ENCODE measurements at regions not wholly inside any gene's neighbourhood (a gene's known extent, or its start where the extent isn't known, plus 50 kb on each side); places are given as distances from the start of the nearest gene placed in this dataset.

DNA sequence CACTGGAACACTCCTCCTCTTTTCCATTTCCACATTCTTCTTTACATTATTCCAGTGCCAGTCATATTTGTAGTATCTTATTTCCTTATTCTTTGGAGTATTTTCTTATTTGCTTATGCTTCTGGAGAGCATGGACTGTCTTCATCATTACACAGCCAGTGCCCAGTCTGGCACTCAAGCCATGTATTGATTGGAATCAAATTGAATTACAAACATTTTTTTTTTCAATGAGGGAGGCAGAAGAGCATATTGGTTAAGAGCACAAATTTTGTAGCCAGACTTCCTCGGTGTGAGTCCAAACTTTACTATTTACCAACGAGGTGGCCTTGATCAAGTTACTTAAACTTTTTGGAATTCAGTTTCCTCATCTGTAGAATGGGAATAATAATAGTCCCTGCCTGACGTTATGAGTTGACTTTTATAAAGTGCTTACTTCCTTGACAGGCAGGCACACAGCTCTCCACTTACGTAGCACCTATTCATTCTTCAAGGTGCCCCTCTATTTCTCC is 186.6 kb upstream of the BCL6 start:
- Mint-ChIP-seq H3K36me3 (ENCODE audit: low read depth) (peaks cover 4% of the 10 kb centered on the region), H3K4me3 (no peak overlapping the region), H3K27me3 (ENCODE audit: low read depth) (peaks cover 3% of the 10 kb centered on the region), H3K27ac (no peak overlapping the region), H3K9me3 (no peaks in the 10 kb centered on the region), H3K4me1 (ENCODE audit: low read depth) (peaks cover 35% of the 10 kb centered on the region)

DNA sequence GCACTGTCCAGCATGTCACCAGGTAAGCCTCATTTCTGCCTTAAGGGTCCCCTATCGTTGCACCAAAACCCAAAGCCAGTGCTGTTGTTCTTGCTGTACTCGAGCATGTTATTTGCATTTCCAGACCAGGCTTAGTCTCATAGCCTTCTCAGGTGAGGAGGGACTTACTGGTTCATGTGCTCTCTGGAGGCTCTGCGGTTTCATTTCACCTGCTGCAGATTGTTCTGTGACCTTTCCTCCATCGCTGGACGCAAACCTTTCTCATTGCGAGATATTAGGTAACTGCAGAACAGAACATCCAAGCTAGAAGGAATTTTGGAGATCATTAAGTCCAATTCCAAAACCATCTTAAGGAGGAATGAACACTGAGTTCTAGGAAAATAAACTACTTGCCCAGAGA is 187.3 kb upstream of the BCL6 start:
- Mint-ChIP-seq H3K27me3 (ENCODE audit: low read depth) (peaks cover 7% of the 10 kb centered on the region), H3K4me3 (no peak overlapping the region), H3K9me3 (no peaks in the 10 kb centered on the region), H3K36me3 (ENCODE audit: low read depth) (peaks cover 4% of the 10 kb centered on the region), H3K4me1 (ENCODE audit: low read depth) (peaks cover 31% of the 10 kb centered on the region), H3K27ac (no peak overlapping the region)

DNA sequence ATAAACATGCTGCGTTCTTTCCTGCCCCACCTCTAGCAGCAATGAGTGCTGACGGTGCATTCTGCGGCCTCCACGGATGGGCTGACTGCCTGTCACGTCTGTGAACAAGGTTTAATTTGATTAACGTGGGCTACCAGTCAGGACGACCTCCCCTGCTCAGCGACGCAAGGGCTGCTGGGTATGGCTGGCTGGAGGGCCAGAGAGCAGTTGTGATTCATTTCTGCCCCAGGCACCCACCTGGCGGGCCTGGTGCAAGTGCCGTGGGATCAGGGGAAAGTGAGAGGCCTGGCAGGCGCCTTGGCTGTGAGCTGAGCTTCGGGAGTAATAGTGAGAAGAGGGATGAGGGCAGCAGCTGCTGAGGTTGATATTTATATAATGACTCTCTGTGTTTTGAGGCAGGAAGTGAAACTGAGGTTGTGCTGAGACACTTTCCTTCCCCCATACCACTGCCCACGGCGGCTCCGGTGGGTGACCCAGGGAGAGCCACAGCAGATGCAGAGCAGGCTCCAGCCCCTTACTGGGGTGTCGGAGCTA is 190.4 kb upstream of the BCL6 start:
- Mint-ChIP-seq H3K4me1 (ENCODE audit: low read depth) (peaks cover 19% of the 10 kb centered on the region), H3K9me3 (no peaks in the 10 kb centered on the region), H3K4me3 (no peak overlapping the region), H3K27me3 (ENCODE audit: low read depth) (peaks cover 22% of the 10 kb centered on the region), H3K36me3 (ENCODE audit: low read depth) (peaks cover 7% of the 10 kb centered on the region), H3K27ac (peak overlapping the region; percentile 66)

DNA sequence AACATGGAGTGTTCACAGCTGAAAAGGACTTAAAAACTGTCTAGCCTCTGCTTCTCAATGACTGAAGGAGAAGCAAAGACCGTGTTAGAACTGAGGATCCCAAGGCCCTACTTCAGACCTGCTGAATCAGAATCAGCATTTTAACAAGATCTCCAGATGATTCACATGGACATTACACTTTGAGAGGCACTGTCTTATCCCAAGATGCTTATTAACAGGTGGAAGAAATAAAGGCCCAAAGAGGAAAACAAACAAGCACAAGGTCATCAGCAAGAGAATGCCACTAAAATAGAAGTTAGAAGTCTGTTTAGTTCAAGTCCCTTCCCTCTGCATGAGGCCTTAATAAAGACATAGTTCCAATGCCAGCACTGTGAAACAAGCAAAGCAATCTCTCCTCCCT is 191.4 kb upstream of the BCL6 start:
- H3K36me3 Mint-ChIP-seq (ENCODE audit: low read depth), result peaks cover 4% of the 10 kb centered on the region
- H3K9me3 Mint-ChIP-seq, result no peaks in the 10 kb centered on the region
- H3K27ac Mint-ChIP-seq, result no peak overlapping the region
- peaks cover 24% of the 10 kb centered on the region for H3K27me3 Mint-ChIP-seq (ENCODE audit: low read depth)
- H3K4me1 Mint-ChIP-seq (ENCODE audit: low read depth), result peaks cover 17% of the 10 kb centered on the region
- H3K4me3 Mint-ChIP-seq, result no peak overlapping the region

DNA sequence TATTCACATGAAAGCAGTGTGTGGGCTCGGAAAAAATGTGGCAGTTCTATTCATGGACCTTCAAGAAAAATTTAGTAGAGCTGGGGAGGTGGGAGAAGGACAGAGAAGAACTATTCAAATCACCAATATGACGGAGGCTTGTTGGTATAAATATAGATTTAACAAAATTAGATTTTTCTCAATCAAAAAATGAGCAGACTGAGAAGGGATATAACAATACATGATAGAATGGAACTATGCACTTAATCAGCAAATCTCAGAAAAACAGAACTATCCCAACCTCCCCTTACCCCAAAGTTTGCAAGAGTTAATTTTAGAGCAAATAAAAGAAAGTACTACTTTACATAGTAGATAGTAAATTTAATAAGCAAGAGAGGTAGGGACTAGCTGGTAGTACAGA is 194.6 kb upstream of the BCL6 start:
- H3K4me1 Mint-ChIP-seq (ENCODE audit: low read depth), result peaks cover 16% of the 10 kb centered on the region
- H3K9me3 Mint-ChIP-seq, result no peaks in the 10 kb centered on the region
- H3K27ac Mint-ChIP-seq, result no peak overlapping the region
- H3K4me3 Mint-ChIP-seq, result no peak overlapping the region
- H3K27me3 Mint-ChIP-seq (ENCODE audit: low read depth), result peaks cover 22% of the 10 kb centered on the region
- H3K36me3 Mint-ChIP-seq (ENCODE audit: low read depth), result peaks cover 3% of the 10 kb centered on the region

DNA sequence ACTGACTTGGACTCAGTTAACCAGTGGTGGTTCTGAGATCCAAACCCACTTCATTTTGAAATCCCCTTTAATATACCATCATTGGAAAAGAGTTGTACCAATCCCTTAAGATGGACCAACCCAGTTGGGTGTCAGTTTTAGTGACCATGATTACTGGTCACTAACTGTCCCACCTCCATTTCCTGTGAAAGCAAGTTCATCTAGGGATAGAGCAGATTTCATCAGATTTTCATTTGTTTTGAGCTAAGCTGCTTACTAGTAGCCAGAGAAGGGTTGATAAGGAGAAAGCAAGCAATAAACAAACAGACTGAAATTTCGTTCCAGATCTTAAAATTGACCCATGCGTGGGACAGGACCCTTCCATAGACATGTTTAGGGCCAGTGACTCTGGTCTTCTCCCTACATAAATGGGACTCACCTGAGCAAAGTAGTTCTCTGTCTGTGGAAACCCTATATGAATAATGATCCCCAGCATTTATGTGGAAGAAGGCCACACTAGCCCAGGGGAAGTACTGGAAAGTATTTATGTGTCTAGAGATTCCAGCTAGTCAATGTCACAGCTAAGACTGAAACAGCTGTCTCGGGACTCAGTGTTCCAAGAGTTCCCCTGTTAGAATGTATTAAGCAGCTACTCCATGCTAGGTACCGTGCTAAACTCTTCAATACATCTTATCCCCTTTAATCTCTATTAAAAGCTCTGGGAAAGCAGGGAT is 196.0 kb upstream of the BCL6 start:
- peaks cover 11% of the 10 kb centered on the region for H3K4me1 Mint-ChIP-seq (ENCODE audit: low read depth)
- H3K27me3 Mint-ChIP-seq (ENCODE audit: low read depth), result peaks cover 22% of the 10 kb centered on the region
- H3K4me3 Mint-ChIP-seq, result no peak overlapping the region
- peaks cover 3% of the 10 kb centered on the region for H3K36me3 Mint-ChIP-seq (ENCODE audit: low read depth)
- H3K9me3 Mint-ChIP-seq, result no peaks in the 10 kb centered on the region
- no peak overlapping the region for H3K27ac Mint-ChIP-seq

DNA sequence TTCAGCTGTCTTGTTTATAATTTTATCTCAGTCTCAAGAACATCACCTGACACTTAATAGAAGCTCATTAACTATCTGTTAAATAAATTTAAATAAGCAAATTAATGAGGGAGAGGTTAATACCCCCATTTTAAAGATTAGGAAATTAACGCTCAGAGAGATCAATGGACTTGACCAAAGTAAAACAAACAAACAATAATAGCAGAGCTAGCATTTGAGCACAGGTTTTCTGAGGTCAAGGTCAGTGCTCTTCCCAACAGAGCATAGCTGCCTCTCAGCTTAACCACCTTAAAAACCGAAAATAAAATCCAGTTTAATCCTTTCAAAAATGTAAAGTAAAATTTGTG is 196.6 kb upstream of the BCL6 start:
- Mint-ChIP-seq H3K27ac (no peak overlapping the region), H3K27me3 (ENCODE audit: low read depth) (peaks cover 22% of the 10 kb centered on the region), H3K36me3 (ENCODE audit: low read depth) (peaks cover 3% of the 10 kb centered on the region), H3K4me3 (no peak overlapping the region), H3K9me3 (no peaks in the 10 kb centered on the region), H3K4me1 (ENCODE audit: low read depth) (peaks cover 9% of the 10 kb centered on the region)

DNA sequence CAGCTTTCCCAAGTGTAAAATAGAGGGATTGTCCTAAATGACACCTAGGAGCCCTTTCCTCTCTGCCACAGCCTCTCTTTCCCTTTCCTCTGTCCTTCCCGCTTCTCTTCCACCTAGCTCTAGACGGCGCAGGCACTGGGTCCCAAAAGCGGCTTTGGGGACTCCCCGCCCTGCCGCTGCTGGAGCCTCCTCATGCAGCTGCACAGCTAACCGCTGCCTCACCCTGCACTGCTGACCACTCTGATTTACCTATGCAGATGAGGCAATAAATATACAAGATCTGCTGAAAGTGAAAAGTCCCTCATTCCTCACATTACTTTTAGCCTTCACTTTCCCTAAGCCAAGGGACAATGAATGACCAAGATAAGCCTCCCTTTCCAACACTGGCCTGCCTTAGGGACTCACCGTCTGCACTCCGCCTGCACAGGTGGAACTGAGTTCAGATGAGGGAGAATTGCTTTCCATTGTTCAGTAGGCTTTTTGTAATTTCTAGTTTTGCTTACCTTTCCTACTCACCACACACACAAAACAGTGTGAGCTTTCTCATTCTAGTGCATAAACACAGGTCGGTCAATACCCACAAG is 197.5 kb upstream of the BCL6 start:
- H3K27ac Mint-ChIP-seq, result no peak overlapping the region
- H3K4me3 Mint-ChIP-seq, result no peak overlapping the region
- peaks cover 9% of the 10 kb centered on the region for H3K4me1 Mint-ChIP-seq (ENCODE audit: low read depth)
- H3K27me3 Mint-ChIP-seq (ENCODE audit: low read depth), result peaks cover 17% of the 10 kb centered on the region
- H3K9me3 Mint-ChIP-seq, result no peaks in the 10 kb centered on the region
- H3K36me3 Mint-ChIP-seq (ENCODE audit: low read depth), result peaks cover 2% of the 10 kb centered on the region

DNA sequence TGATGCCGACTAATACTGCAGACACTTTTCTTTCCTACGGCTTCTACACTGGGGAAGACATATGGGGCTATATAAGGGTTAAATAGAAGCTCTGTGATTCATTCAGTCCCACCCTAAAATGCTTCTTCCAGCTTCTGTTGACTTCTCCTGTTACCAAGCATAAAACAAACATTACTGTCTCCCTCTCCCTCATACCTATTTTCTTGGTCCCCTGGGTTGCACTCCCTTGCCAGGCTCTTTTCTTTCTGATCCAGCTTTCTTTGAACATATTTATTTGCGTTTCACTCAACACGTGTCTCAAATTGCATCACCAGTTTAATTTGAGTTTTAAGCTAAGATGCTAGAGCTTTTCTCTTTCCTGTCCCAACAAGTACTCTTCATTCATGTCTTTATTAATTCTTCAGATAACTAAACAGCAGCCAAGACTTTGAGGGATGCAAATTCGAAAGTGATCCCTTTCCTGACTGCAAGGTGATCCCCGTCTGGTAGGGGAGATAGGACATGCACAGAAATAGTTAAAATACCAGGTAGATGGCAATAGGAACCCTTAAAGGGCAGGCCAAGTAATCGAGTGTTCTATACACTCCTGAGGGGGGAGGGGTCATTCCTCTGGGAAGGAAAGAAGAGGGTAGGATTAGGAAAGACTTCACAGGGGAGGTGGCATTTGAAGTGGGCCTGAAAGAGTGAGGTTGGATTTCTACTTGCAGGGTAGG is 198.6 kb upstream of the BCL6 start:
- Mint-ChIP-seq H3K4me1 (ENCODE audit: low read depth) (peaks cover 9% of the 10 kb centered on the region), H3K27me3 (ENCODE audit: low read depth) (peaks cover 7% of the 10 kb centered on the region), H3K9me3 (no peaks in the 10 kb centered on the region), H3K27ac (no peak overlapping the region), H3K4me3 (no peak overlapping the region), H3K36me3 (ENCODE audit: low read depth) (no peaks in the 10 kb centered on the region)

DNA sequence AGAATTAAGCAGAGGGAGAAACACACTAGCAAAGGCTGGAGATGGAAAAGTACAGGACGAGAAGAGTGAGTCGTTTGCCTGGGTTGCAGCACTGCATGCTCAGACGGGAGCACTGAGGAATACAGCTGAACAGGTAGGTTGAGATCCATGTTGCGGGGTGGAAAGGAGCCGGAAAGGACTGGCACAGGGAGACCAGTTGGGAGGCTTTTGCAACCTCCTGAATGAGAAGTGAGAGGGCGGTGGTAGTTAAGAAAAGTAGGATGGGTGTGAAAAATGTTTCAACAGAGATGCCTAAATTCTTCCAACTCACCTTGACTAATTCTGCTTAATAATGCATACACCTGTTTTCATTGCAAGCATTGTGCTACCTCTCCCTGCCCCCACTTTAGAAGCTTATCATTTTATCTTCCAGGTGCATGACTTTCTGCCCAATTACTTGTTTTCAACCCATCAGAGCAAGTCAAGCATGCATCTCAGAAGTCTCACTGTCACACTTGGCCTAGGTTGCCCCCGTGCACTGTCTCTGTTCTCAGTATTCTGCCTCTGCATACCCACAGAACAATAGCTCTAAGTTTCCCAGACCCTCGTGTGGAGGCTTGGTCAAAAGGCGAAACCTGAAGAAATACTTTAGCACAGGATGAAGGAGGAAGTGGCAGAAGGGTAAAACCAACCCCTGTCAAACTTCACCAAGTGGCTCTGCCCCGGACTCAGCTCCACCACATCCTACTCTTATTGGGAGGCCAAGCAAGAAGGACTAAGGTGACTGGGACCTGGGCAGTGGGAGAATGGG is 199.3 kb upstream of the BCL6 start:
- Mint-ChIP-seq H3K4me1 (ENCODE audit: low read depth) (peaks cover 9% of the 10 kb centered on the region), H3K27ac (no peak overlapping the region), H3K9me3 (no peaks in the 10 kb centered on the region), H3K4me3 (no peak overlapping the region), H3K36me3 (ENCODE audit: low read depth) (no peaks in the 10 kb centered on the region), H3K27me3 (ENCODE audit: low read depth) (peaks cover 3% of the 10 kb centered on the region)

DNA sequence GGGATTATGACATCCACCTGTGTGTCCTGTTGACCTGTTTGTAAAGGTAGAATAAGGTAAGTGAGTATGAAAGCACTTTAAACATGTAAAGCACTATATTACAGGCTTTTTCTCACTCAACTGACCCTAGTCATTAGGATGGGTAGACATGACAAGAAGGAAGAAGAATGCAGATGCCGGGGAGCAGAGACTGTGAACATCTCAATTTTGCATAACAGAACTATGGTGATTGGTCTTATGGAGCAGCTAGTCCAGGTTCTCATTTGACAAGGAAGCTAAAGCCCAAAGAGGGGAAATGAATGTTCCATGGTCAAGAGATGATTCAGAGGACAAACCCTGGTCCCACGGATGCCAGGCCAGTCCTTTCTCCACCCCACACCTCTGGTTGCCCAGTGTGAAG is 200.1 kb upstream of the BCL6 start:
- no peak overlapping the region for H3K27ac Mint-ChIP-seq
- H3K9me3 Mint-ChIP-seq, result no peaks in the 10 kb centered on the region
- H3K4me1 Mint-ChIP-seq (ENCODE audit: low read depth), result peaks cover 9% of the 10 kb centered on the region

DNA sequence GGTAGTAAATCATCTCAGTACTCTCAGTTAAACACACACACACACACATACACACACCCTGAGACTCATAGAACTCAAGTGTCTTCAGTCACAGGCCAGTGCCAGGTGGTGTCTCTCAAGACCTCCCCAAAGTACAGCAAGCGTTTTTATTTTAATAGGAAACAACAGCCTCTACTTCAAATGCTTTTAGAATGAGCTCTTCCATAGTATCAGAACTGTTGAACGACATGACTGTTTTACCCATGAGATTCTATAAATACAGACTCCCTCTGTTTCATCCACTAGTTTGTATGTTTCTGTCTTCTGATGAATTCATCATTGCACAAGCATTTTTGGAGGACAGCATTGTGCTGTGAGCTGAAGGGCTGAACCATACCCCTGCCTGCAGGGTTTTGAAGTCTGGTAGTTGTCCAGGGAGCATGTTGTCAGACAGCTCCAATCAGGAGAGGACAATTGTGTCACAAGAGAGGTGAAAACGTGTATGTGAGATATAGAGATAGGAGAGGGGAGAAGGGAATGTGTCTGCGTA is 201.0 kb upstream of the BCL6 start:
- no peaks in the 10 kb centered on the region for H3K9me3 Mint-ChIP-seq
- no peaks in the 10 kb centered on the region for H3K27me3 Mint-ChIP-seq (ENCODE audit: low read depth)
- H3K4me3 Mint-ChIP-seq, result no peak overlapping the region
- no peaks in the 10 kb centered on the region for H3K36me3 Mint-ChIP-seq (ENCODE audit: low read depth)
- no peak overlapping the region for H3K27ac Mint-ChIP-seq
- H3K4me1 Mint-ChIP-seq (ENCODE audit: low read depth), result peaks cover 9% of the 10 kb centered on the region

More for the DNA sequence above, 200.1 kb upstream of the BCL6 start:
- Mint-ChIP-seq H3K4me3 (no peak overlapping the region), H3K36me3 (ENCODE audit: low read depth) (no peaks in the 10 kb centered on the region), H3K27me3 (ENCODE audit: low read depth) (peaks cover 3% of the 10 kb centered on the region)

DNA sequence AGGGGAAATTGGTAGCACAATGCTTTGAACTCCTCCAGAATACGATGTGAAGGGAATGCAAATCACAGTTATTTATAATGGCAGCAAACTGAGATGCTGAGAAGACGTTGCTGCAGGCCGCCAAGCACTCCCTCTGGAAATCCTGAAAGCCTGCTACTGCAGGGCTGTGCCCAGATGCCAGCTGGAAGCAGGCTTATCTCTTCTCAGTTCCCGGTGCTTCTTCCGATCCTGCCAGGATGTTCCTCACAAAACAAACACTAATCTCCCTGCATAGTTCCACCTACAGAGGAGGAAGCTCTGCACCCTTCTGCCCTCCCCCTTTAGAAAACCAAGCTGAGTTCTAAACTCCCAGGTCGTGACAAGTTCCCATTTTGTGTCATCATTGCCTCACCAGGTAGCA is 201.7 kb upstream of the BCL6 start:
- Mint-ChIP-seq H3K4me3 (no peak overlapping the region), H3K27me3 (ENCODE audit: low read depth) (no peaks in the 10 kb centered on the region), H3K4me1 (ENCODE audit: low read depth) (peaks cover 16% of the 10 kb centered on the region), H3K9me3 (no peaks in the 10 kb centered on the region), H3K27ac (no peak overlapping the region), H3K36me3 (ENCODE audit: low read depth) (no peaks in the 10 kb centered on the region)
